Lower leg skin (tissue), 3 donors: ENCODE measurements at regions not wholly inside any gene's neighbourhood (a gene's known extent, or its start where the extent isn't known, plus 50 kb on each side); places are given as distances from the start of the nearest gene placed in this dataset.

ENCODE experiments used
- POLR2A ChIP-seq, 2 donors: fragments of 450-650 bp; IDR thresholded peaks; one replicate each; pipeline ENCODE4 v1.6.1; 2016 to 2017; ENCODE audit warnings: antibody characterized with exemption in 2 of 2, mild to moderate bottlenecking in 1 of 2, moderate library complexity in 1 of 2
- TF ChIP-seq, protein P1 (sequence below), 3 donors: fragments of 450-650 bp; IDR thresholded peaks; one replicate each; pipeline ENCODE4 v1.5.1; 2016; ENCODE audit warnings: antibody characterized with exemption in 3 of 3, mild to moderate bottlenecking in 3 of 3, moderate library complexity in 2 of 3

DNA sequence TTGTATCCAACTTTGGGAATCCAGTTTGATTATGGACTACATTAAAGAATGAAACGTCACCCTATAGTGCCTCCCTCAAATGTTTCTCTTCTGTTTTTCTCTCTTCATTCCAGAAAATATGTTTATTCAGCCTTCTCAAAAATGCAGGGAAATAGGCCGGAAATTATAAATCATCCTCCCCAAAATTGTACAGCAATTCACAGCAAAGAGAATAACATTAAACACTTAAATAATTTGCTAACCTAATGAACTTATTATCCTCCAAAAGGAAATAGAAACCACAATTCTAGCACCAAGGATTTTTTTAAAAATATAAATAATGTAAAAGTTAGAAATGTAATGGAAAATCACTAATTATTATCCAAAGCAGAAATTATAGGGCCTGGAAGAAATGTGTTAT, 115.9 kb upstream of the CCNG1 start:
- TF ChIP-seq POLR2A (IDR thresholded peaks at IDR 0.05) = no peak
- TF ChIP-seq, protein P1, sequence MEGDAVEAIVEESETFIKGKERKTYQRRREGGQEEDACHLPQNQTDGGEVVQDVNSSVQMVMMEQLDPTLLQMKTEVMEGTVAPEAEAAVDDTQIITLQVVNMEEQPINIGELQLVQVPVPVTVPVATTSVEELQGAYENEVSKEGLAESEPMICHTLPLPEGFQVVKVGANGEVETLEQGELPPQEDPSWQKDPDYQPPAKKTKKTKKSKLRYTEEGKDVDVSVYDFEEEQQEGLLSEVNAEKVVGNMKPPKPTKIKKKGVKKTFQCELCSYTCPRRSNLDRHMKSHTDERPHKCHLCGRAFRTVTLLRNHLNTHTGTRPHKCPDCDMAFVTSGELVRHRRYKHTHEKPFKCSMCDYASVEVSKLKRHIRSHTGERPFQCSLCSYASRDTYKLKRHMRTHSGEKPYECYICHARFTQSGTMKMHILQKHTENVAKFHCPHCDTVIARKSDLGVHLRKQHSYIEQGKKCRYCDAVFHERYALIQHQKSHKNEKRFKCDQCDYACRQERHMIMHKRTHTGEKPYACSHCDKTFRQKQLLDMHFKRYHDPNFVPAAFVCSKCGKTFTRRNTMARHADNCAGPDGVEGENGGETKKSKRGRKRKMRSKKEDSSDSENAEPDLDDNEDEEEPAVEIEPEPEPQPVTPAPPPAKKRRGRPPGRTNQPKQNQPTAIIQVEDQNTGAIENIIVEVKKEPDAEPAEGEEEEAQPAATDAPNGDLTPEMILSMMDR (IDR thresholded peaks at IDR 0.05) = no peak
